GM18508 (cell line): ENCODE measurements at regions not wholly inside any gene's neighbourhood (a gene's known extent, or its start where the extent isn't known, plus 50 kb on each side); places are given as distances from the start of the nearest gene placed in this dataset.
A peak's percentile ranks its signal among the peaks of the same experiment; 100 is the strongest.

Experiments used
- ATAC-seq: cut with Tn5 transposase; IDR thresholded peaks from one replicate; pipeline ENCODE4 v1.9.1; 2021; ENCODE audit warnings: moderate number of reproducible peaks; ENCODE audit not compliant: insufficient read depth, unreplicated experiment

DNA sequence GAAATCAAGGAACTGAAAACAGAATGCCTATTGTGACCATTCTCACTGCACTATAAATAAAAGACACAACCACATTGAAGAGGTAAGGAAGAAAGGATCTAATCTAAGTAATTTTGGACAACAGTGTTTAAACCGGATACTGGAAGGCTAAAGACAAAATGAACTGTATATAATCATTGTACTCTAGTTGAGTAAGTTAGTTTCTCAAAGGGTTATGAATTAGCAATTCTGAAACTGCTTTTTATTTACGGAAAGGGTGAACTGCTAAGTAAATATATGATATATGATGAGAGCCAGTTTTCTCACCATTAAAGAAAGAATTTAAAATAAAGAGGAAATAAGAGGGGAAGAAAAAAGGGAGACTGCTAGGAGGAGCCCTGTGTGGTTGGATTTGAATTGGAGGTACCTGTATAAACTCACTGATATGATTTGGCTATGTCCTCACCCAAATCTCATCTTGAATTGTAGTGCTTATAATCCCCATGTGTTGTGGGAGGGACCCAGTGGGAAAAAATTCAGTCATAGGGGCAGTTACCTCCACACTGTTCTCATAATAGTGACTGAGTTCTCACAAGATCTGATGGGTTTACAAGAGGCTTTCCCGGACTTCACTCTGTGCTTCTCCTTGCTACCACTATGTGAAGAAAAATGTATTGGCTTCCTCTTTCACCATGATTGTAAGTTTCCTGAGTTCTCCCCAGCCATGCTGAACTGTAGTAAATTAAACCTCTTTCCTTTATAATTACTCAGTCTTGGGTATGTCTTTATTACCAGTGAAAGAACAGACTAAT lies 607.7 kb downstream of the PYDC2 start:
- peak; percentile 61 for ATAC-seq

DNA sequence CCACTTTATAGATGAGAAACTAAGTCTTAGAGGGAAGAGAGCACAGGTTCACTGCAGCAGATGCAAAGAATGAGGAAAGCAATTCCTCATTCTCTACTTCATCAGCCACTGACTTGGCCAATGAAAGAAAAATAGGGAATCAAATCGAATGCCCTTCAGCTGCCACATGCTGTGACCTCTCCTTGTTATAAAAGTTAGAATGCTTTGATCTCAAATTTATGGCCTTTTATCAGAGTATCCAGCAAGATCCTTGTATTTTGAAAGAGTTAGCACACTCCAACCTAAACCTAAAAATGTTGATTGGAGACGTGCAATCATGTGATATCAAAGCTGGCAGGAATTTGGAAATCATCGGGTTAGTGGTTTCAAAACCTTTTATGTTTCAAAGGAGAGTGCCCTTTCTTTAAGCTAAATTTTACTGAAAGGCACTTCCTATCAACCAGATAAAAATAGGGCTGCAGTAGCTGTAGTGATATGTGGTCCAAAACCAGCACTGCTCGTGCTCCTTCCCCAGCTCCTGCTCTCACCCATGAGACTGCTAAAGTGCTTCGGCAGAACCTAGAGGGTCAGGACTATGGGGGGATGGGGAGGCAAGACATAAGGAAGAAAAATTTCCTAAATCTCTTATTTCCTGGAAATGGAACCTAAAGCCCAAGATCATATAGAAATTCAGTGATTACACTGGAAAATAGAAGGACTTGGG lies 617.0 kb downstream of the PYDC2 start:
- ATAC-seq, result no peak

DNA sequence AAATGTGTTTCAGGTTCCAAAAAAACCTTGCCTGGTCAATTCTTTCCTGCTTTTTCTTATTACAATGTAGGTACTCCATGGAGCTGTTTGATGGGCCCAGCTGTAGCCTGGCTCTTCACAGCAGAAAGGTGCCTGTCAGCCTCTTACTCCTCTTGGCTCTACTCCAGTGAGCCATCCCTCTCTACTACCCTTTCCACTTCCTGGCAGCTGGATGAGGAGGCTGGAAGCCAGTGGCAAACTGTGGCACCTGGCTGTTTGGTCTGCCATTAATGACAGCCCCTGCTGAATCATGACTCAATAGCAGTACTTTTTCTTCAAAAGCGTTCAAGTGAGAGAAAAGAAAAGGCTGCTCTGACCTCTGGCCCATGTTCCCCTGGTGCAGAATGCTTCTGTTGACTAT lies 618.1 kb downstream of the PYDC2 start:
- no peak for ATAC-seq

DNA sequence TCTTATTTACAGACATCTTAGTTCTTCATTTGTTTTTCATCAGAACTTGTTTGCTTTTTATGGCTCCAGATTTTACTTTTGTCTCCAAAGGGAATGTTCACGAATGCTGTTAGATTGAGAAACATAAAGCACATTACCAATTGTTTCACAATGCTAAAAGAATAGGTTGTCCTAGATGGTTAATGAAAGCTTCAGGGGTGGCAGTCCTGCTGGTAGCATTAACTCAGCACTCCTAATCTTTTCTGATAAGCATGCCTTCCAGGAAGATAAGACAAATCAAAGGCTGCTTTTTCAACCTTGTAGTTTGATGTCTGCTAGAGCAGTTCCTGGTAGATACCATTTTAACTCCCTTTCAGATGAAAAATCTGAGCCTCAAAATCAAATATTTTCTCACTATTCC lies 619.4 kb downstream of the PYDC2 start:
- ATAC-seq, result no peak

DNA sequence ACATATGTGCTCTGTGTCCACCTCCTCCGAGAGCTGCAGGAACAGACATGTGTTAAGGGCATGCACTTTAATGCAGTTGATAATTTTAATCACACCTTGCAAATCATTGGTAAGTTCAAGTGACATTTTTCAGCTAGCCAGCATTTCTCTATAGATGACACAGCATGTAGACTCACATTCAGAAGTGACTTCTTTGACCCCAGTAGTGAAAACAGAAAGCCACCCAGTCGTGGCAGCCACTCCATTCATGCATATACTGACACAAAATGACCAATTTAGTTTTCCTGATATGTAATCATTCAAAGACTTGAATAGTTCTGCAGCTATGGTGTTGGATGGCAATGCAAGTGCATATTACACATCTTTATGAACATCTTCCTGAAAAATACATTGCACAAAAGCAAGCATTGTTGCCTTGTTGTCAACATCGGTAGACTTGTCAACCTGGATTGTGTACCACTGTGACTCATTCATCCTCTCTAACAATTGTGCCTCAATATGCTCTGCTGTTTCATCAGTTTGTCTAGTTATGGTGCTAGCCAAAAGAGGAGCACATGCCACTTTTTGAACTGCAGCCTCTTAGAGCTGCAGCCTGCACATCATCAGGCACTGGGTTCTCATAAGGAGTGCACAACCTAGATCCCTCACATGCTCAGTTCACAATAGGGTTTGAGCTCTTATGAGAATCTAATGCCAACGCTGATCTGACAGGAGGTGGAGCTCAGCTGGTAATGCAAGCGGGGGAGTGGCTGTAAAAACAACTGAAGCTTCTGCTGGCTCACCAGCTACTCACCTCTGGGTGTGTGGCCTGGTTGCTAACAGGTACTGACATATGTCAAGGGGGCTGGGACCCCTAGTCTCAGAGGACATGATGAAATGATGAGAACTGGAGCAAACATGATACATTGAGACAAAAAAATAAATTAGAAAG lies 622.0 kb downstream of the PYDC2 start:
- ATAC-seq, result peak; percentile 88
